ENCODE measurements at regions not wholly inside any gene's neighbourhood (a gene's known extent, or its start where the extent isn't known, plus 50 kb on each side); places are given as distances from the start of the nearest gene placed in this dataset.

DNA sequence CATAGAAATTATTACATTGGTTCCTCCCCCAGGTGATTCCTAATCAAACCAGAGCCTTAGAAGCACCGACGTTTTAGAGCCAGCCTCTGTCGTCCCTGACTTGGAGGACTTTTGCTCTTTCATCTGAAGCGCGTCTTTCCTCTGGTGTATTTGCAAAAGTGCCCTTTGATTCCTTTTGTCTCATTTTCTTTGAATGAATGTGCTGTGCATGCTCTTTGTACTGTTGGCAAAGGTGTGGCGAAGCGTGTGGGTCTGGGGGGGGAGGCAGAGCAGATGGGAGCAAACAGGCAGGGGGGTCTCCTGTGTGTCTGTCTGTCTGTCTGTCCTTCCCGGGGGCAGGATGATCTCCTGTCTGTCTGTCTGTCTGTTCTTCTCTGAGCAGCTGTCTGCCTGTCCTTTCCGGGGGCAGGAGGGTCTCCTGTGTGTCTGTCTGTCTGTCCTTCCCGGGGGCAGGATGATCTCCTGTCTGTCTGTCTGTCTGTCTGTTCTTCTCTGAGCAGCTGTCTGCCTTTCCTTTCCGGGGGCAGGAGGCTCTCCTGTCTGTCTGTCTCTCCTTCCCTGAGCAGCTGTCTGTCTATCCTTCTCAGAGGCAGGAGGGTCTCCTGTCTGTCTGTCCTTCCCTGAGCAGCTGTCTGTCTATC, 205.5 kb upstream of the MYT1L start:
- TF ChIP-seq, protein P1, sequence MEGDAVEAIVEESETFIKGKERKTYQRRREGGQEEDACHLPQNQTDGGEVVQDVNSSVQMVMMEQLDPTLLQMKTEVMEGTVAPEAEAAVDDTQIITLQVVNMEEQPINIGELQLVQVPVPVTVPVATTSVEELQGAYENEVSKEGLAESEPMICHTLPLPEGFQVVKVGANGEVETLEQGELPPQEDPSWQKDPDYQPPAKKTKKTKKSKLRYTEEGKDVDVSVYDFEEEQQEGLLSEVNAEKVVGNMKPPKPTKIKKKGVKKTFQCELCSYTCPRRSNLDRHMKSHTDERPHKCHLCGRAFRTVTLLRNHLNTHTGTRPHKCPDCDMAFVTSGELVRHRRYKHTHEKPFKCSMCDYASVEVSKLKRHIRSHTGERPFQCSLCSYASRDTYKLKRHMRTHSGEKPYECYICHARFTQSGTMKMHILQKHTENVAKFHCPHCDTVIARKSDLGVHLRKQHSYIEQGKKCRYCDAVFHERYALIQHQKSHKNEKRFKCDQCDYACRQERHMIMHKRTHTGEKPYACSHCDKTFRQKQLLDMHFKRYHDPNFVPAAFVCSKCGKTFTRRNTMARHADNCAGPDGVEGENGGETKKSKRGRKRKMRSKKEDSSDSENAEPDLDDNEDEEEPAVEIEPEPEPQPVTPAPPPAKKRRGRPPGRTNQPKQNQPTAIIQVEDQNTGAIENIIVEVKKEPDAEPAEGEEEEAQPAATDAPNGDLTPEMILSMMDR (IDR thresholded peaks at IDR 0.05): no peak
- DNase-seq (ENCODE audit: low spot score): no peak
- no peaks in the 10 kb centered on the region for H3K27me3 ChIP-seq (replicated peaks; ENCODE audit: insufficient read depth)
- H3K4me1 ChIP-seq (ENCODE audit: control insufficient read depth in 1 of 2, low read depth in 2 of 2): no peaks in the 10 kb centered on the region
- H3K4me3 ChIP-seq: no peak overlapping the region
- no peak overlapping the region for H3K27ac ChIP-seq
- no peaks in the 10 kb centered on the region for H3K9me3 ChIP-seq
- ATAC-seq (ENCODE audit: insufficient number of reproducible peaks, low FRiP score, low read depth): no peak
- no peaks in the 10 kb centered on the region for H3K36me3 ChIP-seq

GRCh38 chr2:2530334-2530733, 199.3 kb upstream of the MYT1L start:
- Histone ChIP-seq H3K27me3 (replicated peaks; ENCODE audit: insufficient read depth) (no peaks in the 10 kb centered on the region), H3K36me3 (no peaks in the 10 kb centered on the region), H3K27ac (no peak overlapping the region), H3K9me3 (no peaks in the 10 kb centered on the region), H3K4me3 (no peak overlapping the region), H3K4me1 (ENCODE audit: control insufficient read depth in 1 of 2, low read depth in 2 of 2) (no peaks in the 10 kb centered on the region)
- TF ChIP-seq, protein P1 (IDR thresholded peaks at IDR 0.05): no peak
- ATAC-seq (ENCODE audit: insufficient number of reproducible peaks, low FRiP score, low read depth): no peak
- DNase-seq (ENCODE audit: low spot score): no peak

DNA sequence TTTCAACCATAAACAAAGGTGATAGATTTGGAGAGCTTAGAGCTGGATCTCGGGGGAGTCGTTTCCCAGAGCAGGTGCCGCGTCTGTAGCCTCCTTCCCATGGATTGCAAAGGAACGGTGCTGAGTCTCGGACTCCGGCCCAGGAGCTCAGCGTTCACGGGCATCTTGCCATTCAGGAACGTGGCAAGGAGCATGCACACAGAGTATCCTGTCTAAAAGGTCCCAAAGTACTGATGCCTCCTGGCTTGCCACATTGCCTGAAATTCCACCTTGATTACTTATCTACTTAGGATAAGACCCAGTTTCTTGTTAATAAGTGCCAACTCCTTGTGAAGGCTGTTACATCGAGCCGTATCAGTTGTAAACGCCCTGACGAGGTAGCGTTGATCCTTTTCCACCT, 197.8 kb upstream of the MYT1L start:
- TF ChIP-seq, protein P1 (IDR thresholded peaks at IDR 0.05): no peak
- Histone ChIP-seq H3K9me3 (no peaks in the 10 kb centered on the region), H3K27me3 (replicated peaks; ENCODE audit: insufficient read depth) (no peaks in the 10 kb centered on the region), H3K36me3 (no peaks in the 10 kb centered on the region), H3K4me1 (ENCODE audit: control insufficient read depth in 1 of 2, low read depth in 2 of 2) (no peaks in the 10 kb centered on the region), H3K27ac (no peak overlapping the region), H3K4me3 (no peak overlapping the region)
- ATAC-seq (ENCODE audit: insufficient number of reproducible peaks, low FRiP score, low read depth): no peak
- no peak for DNase-seq (ENCODE audit: low spot score)

- H3K27ac ChIP-seq: no peak overlapping the region
- H3K4me3 ChIP-seq: no peak overlapping the region
- TF ChIP-seq, protein P1 (IDR thresholded peaks at IDR 0.05): no peak
- no peaks in the 10 kb centered on the region for H3K27me3 ChIP-seq (replicated peaks; ENCODE audit: insufficient read depth)
- H3K9me3 ChIP-seq: no peaks in the 10 kb centered on the region
- ATAC-seq (ENCODE audit: insufficient number of reproducible peaks, low FRiP score, low read depth) (no peak), DNase-seq (ENCODE audit: low spot score) (no peak)
- no peaks in the 10 kb centered on the region for H3K36me3 ChIP-seq
- no peaks in the 10 kb centered on the region for H3K4me1 ChIP-seq (ENCODE audit: control insufficient read depth in 1 of 2, low read depth in 2 of 2)
Measured at GRCh38 chr2:2527148-2527547, 196.1 kb upstream of the MYT1L start.

DNA sequence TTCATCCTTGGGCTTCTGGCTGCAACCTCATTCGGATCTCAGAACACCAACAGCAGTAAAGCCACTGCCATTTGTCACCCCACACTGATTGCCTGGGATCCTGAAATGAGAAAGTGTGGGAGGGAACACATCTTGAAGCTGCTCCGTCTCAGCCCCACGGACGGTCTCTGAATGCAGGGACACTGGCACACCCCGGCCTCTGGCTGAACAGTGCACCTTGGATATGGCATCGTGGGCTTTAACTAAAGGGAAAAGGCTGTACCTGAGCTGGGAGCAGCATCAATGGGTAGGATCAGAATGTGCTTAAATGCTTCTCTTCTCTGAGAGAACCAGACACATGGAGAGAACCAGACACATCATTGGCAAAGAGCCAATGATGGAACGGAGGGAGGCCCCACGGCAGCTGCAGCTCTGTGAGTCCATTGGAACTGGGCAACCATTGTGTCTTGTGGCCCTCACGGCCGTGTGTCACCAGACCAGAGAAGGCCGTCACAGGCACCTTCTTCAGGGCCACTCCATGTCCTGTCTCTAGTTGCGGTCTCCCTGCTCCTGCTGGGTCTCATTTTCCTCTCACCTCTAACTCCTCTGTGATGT, 193.4 kb upstream of the MYT1L start:
- H3K9me3 ChIP-seq: no peaks in the 10 kb centered on the region
- no peaks in the 10 kb centered on the region for H3K4me1 ChIP-seq (ENCODE audit: control insufficient read depth in 1 of 2, low read depth in 2 of 2)
- DNase-seq (ENCODE audit: low spot score): no peak
- TF ChIP-seq, protein P1 (IDR thresholded peaks at IDR 0.05): no peak
- no peaks in the 10 kb centered on the region for H3K36me3 ChIP-seq
- H3K27me3 ChIP-seq (replicated peaks; ENCODE audit: insufficient read depth): no peaks in the 10 kb centered on the region
- no peak overlapping the region for H3K27ac ChIP-seq
- ATAC-seq (ENCODE audit: insufficient number of reproducible peaks, low FRiP score, low read depth): no peak
- H3K4me3 ChIP-seq: no peak overlapping the region
